ENCODE measurements at regions not wholly inside any gene's neighbourhood (a gene's known extent, or its start where the extent isn't known, plus 50 kb on each side); places are given as distances from the start of the nearest gene placed in this dataset.

- no peak for TF ChIP-seq CTCF (IDR thresholded peaks at IDR 0.05; ENCODE audit: unreplicated experiment)
- H3K27me3 Mint-ChIP-seq (ENCODE audit: insufficient read depth, unreplicated experiment): no peaks in the 10 kb centered on the region
- H3K27ac Mint-ChIP-seq (ENCODE audit: low read depth, unreplicated experiment): no peak overlapping the region
- no peaks in the 10 kb centered on the region for H3K4me1 Mint-ChIP-seq (ENCODE audit: insufficient read depth, unreplicated experiment)
- BruUV-seq (replicated peaks): no TSS peak
- H3K9me3 Mint-ChIP-seq (ENCODE audit: unreplicated experiment): no peaks in the 10 kb centered on the region
- CTCF ChIA-PET: interaction anchor here (1.1 kb wide), 1 partner anchor 105 kb away, joined by 3 read pairs; no protein-coding TSS in a partner anchor
- H3K4me3 Mint-ChIP-seq (ENCODE audit: unreplicated experiment): no peak overlapping the region
- no peaks in the 10 kb centered on the region for H3K36me3 Mint-ChIP-seq (ENCODE audit: insufficient read depth, unreplicated experiment)
- intact Hi-C loops (cut with micrococcal nuclease): no loop called here
- POLR2A ChIA-PET: no interaction called here
- DNase-seq (ENCODE audit: unreplicated experiment): no peak
Measured at GRCh38 chr5:164312801-164313200, 807.4 kb downstream of the MAT2B start.

- POLR2A ChIA-PET: interaction anchor here (0.7 kb wide), 1 partner anchor 334 kb away, joined by 3 read pairs; no protein-coding TSS in a partner anchor
- Mint-ChIP-seq H3K36me3 (ENCODE audit: insufficient read depth, unreplicated experiment) (no peaks in the 10 kb centered on the region), H3K4me3 (ENCODE audit: unreplicated experiment) (no peak overlapping the region), H3K27ac (ENCODE audit: low read depth, unreplicated experiment) (no peak overlapping the region), H3K4me1 (ENCODE audit: insufficient read depth, unreplicated experiment) (no peaks in the 10 kb centered on the region), H3K9me3 (ENCODE audit: unreplicated experiment) (no peaks in the 10 kb centered on the region), H3K27me3 (ENCODE audit: insufficient read depth, unreplicated experiment) (no peaks in the 10 kb centered on the region)
- BruUV-seq (replicated peaks): no TSS peak
- no peak for TF ChIP-seq CTCF (IDR thresholded peaks at IDR 0.05; ENCODE audit: unreplicated experiment)
- DNase-seq (ENCODE audit: unreplicated experiment): no peak
- CTCF ChIA-PET: interaction anchor here (1.2 kb wide), 1 partner anchor 8 kb away, joined by 3 read pairs; no protein-coding TSS in a partner anchor
- intact Hi-C loops (cut with micrococcal nuclease): no loop called here
Measured at GRCh38 chr5:164317676-164318075, 812.3 kb downstream of the MAT2B start.

GRCh38 chr5:164319161-164319560, 813.7 kb downstream of the MAT2B start:
- Mint-ChIP-seq H3K4me1 (ENCODE audit: insufficient read depth, unreplicated experiment) (no peaks in the 10 kb centered on the region), H3K4me3 (ENCODE audit: unreplicated experiment) (no peak overlapping the region), H3K9me3 (ENCODE audit: unreplicated experiment) (no peaks in the 10 kb centered on the region), H3K36me3 (ENCODE audit: insufficient read depth, unreplicated experiment) (no peaks in the 10 kb centered on the region), H3K27ac (ENCODE audit: low read depth, unreplicated experiment) (no peak overlapping the region), H3K27me3 (ENCODE audit: insufficient read depth, unreplicated experiment) (no peaks in the 10 kb centered on the region)
- POLR2A ChIA-PET: no interaction called here
- CTCF ChIA-PET: interaction anchor here (0.5 to 1.0 kb wide), 2 partner anchors 14 to 156 kb away, joined by 3 to 4 read pairs; no protein-coding TSS in a partner anchor
- TF ChIP-seq CTCF (IDR thresholded peaks at IDR 0.05; ENCODE audit: unreplicated experiment): no peak
- intact Hi-C loops (cut with micrococcal nuclease): no loop called here
- no peak for DNase-seq (ENCODE audit: unreplicated experiment)
- no TSS peak for BruUV-seq (replicated peaks)

- no peak for TF ChIP-seq CTCF (IDR thresholded peaks at IDR 0.05; ENCODE audit: unreplicated experiment)
- Mint-ChIP-seq H3K4me1 (ENCODE audit: insufficient read depth, unreplicated experiment) (no peaks in the 10 kb centered on the region), H3K9me3 (ENCODE audit: unreplicated experiment) (peaks cover 16% of the 10 kb centered on the region), H3K27me3 (ENCODE audit: insufficient read depth, unreplicated experiment) (no peaks in the 10 kb centered on the region), H3K27ac (ENCODE audit: low read depth, unreplicated experiment) (no peak overlapping the region), H3K36me3 (ENCODE audit: insufficient read depth, unreplicated experiment) (no peaks in the 10 kb centered on the region), H3K4me3 (ENCODE audit: unreplicated experiment) (no peak overlapping the region)
- no peak for DNase-seq (ENCODE audit: unreplicated experiment)
- intact Hi-C loops (cut with micrococcal nuclease): no loop called here
- BruUV-seq (replicated peaks): no TSS peak
- ChIA-PET POLR2A (no interaction called here), CTCF (no interaction called here)
Measured at GRCh38 chr5:164324239-164324638, 818.8 kb downstream of the MAT2B start.

Data from MCF 10A (cell line).